T1000 (cell line): ENCODE measurements at regions not wholly inside any gene's neighbourhood (a gene's known extent, or its start where the extent isn't known, plus 50 kb on each side); places are given as distances from the start of the nearest gene placed in this dataset.
"Not testable (repeated sequence)": the region's sequence is repeated elsewhere in the genome, so short reads cannot be mapped to it uniquely, and the experiment has no call there.

Experiments
- DNase-seq: peaks from one replicate; lab custom pipeline; 2025; ENCODE audit warnings: mixed read lengths; lab: John Stamatoyannopoulos, UW

DNA sequence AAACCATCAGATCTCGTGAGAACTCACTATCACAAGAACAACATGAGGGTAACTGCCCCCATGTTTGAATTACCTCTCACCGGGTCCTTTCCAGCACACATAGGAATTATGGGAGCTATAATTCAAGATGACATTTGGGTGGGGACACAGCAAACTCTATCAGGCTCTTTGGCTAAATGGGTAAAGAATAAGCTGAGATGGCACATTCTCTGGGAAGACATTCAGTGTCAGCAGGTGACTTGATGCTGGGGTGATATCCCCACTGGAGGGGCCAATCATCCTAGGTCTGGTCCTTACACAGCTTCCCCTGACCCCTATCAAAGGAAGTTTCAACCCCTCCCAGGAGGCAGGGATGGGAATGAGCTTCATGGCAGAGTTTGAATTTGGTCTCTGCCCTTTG lies 664.0 kb upstream of the EEF2KMT start:
- DNase-seq, result no peak

DNA sequence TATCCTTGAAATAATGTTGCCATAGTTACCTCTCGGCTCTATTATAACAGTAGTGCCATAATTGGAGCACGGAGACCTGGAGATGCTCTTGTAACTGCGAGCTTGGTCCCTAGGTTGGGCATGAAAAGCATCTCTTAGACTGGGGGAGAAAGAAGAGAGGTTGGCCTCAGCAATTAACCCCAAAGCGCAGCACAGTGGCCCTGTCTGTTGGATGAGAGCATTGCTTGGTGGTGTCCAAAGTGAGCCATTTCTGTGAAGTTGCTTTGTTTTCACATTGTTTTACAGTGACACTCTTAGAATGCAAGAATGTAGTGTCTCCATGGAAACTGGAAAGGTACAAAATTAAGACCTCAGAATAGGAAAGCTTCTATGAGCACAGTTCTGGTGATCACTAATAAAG lies 660.7 kb upstream of the EEF2KMT start:
- no peak for DNase-seq

GRCh38 chr16:5756969-5757368 lies 659.4 kb upstream of the EEF2KMT start:
- no peak for DNase-seq

DNA sequence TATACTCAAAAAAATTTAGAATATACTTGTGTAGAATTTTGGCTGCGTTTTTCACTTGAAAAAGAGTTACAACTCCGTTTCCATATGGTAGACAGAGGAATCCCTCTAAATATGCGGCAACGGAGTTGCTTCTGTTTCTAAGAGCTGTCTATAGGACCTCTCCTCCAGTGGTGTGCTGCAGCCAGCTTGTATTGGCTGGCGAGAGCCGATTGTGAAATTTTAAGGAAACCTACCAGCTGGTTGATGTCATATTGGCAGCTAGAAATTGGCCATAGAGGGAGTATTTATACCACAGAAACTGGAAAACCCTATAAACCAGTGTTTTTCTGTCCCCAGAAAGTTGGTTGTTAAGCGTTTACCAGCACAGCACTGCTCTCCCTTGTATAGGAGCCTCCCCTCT lies 655.8 kb upstream of the EEF2KMT start:
- no peak for DNase-seq

DNA sequence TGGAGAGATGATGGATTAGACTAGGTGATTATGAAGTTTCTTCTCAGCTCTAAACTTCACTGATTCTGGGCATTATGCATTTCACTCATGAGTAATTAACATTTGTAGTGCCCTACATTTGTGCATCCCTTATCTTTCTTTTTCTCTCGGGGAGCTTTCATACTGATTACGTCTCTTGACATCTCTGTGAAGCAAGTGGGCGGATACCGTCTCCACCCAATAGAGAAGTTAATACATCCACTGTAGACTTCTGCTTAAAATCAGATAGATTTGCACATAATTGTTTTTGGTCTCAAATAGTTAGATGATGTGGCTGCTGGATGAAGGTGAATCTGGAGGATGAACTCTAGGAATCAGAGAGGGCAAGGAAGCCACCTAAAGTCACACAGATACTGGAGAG lies 653.6 kb upstream of the EEF2KMT start:
- no peak for DNase-seq

DNA sequence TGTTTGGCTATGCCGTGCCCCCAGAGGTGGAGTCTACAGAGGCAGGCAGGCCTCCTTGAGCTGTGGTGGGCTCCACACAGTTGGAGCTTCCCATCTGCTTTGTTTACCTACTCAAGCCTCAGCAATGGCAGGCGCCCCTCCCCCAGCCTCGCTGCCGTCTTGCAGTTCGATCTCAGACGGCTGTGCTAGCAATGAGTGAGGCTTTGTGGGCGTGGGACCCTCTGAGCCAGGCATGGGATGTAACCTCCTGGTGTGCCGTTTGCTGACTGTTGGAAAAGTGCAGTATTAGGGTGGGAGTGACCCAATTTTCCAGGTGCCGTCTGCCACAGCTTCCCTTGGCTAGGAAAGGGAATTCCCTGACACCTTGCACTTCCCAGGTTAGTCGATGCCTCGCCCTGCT lies 652.8 kb upstream of the EEF2KMT start:
- DNase-seq, result not testable (repeated sequence)

DNA sequence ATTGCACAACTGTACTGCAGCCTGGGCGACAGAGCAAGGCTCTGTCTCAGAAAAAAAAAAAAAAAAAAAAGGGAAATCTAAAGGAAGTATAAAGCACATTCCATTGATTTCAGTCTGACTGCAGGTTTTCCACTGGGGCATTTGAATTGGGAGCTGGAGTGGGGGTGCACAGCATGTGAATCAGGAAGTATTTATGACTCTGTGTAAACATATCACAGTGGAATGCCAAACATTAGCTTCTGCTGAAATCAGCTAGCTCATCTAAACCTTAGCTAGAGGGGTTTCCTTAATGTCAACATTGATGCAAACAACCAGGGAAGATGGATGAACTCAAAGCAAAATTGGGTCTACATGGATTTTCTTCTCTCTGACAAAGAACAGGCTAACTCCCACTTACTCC lies 641.0 kb upstream of the EEF2KMT start:
- DNase-seq, result no peak

DNA sequence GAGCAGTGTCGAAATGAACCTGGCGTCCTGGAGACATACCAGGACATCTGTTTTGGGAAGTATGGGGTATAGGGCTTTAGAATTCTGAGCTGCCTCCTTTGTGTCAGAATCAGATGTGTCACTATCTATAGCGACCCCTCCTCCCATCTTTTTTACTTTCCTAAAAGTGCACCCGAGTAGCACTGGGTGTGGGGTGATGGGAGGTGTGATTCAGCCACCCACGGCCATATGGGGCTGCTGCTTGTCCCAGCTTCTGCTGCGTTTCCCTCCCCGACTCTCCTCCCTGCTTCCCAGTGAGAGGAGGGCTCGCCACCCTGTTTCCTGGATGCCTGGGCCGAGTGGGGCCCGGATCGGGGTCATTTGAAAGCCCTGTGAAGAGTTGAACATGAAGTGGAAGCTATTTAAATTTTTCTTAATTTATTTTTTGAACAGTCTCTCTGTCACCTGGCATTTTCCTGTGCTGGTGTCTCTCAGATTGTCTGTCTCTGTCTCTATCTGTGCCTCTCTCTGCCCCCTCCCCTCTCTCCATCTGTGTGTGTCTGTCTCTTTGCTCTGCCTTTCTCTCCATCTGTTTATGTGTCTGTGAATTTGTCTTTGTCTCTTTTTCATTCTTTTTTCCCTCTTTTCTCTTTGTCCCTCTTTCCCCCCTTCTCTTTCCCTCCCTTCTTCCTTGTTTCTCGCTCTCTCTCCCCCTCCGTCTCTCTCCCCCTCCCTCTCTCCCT lies 638.8 kb upstream of the EEF2KMT start:
- DNase-seq, result no peak

DNA sequence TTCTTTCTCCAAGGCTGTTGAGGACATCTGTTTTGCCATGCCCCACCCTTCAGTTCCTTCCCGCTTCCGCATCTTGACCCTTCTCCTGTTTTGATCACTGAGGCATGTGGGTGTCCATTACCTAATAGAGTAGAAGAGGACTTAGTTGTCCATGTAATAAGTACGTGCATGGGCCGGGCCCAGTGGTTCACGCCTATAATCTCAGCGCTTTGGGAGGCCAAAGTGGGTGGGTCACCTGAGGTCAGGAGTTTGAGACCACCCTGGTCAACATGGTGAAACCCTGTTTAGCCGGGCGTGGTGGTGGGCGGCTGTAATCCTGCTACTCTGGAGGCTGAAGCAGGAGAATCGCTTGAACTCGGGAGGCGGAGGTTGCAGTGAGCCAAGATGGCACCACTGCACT lies 637.8 kb upstream of the EEF2KMT start:
- DNase-seq, result no peak

DNA sequence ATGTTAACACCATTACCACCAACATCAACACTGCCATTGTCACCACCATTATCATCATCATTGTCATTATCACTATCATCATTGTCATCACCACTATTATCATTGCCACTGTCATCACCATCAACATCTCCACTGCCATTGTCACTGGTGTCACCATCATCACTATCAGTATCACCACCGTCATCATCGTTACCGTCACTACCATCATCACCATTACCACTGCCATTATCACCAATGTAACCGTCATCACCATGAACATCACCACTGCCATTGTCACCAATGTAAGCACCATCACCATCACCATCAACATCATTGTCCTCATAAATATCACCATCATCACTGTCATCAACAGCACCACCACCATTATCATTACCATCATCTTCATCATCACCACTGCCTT lies 633.2 kb upstream of the EEF2KMT start:
- no peak for DNase-seq

GRCh38 chr16:5722116-5722619 lies 624.6 kb upstream of the EEF2KMT start:
- DNase-seq, result no peak

DNA sequence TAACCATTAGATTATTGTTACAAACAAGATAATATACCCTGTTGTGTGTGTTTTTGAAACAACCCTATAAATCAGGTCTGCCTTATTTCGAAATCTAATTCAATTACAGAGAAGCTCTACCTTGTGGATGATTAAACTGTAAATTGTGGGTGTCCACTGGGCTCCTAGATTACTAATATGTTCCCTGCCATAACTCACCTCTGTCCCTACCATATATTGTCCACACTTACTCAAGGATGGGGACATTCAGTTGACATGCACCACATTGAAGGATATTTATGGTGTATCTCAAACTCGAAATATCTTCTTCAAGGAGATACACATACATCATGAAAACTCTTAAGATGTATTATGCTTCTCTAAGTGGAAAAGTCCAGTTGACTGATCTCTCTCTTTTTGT lies 617.6 kb upstream of the EEF2KMT start:
- DNase-seq, result no peak

DNA sequence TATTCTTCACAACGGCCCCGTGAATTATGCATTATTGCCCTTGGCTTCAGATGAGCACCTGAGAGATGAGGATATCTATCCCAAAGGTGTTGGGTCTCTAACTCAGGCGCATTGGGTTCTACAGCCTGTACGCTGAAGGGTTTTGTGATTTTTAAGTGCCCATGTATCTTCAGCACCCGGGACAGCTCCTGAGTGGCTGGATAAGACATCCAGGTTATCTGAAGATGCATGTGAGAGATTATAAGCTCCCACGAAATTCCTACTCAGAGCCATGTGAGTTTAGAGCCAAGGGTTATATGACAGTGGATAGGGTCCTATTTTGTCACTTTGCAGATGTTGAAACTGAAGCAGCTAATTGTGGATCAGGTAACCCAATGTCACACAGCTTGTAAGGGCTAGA lies 612.3 kb upstream of the EEF2KMT start:
- DNase-seq, result no peak

DNA sequence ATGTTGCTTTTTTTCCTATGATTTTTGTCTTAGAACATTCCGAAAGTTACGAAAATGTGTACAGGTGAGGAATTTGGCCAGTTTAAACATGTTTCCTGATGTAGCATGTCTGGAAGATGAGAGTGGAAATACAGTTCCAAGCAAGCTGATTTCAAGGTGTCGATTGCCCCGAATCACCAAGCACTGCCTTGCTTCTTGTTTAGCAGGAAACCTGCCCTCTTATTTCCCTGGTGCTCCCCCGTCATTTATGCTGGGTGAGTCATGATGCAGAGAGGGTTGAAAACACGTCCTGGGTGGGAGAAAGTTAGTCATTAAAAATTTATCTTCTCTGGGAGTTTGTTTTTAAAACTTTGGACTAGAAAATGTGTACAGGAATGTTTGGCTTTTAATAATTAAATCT lies 608.6 kb upstream of the EEF2KMT start:
- DNase-seq, result no peak

DNA sequence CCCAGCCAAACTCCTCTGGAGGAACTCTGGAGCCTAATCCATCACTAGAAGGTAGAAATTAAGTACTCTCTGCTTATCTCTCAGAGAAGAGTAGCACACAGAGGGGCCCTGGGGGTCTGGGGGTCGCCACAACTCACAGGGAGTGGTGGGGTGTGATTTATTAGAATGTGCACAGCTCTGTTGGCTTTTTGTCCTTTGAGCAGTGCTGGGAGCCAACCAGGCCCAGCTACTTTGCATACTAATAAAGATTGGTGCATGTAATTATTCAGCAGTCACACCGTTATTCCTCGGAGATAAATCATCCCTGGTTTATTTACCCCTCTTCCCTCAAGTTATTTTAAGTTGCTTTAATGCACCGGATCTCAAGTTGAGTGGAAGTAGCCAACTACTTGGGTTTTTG lies 606.7 kb upstream of the EEF2KMT start:
- no peak for DNase-seq

GRCh38 chr16:5693426-5693825 lies 595.8 kb upstream of the EEF2KMT start:
- DNase-seq, result no peak

DNA sequence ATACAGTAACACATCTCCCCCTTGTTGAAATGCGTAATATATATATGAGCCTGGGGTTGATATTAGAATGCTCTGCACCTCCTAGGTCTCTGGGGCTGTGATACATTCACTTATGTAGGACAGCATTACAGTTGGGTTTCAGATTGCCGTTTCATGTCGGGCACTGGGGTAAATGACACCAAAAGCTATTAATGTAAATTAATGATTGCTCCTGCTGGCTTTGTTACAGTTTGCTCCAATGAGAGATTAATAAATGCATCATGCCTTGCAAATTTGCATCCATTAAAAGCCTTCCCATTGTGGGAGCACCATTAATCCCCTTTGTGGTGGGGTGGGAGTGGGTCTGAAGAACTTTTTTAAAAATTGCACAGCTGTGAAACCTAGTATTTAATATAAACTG lies 584.4 kb upstream of the EEF2KMT start:
- no peak for DNase-seq

GRCh38 chr16:5678371-5678770 lies 580.8 kb upstream of the EEF2KMT start:
- DNase-seq, result no peak

GRCh38 chr16:5671421-5671820 lies 573.8 kb upstream of the EEF2KMT start:
- no peak for DNase-seq

GRCh38 chr16:5670198-5670597 lies 572.6 kb upstream of the EEF2KMT start:
- no peak for DNase-seq

- DNase-seq, result no peak
Measured at GRCh38 chr16:5668553-5668952, 571.0 kb upstream of the EEF2KMT start.

GRCh38 chr16:5665834-5666233 lies 568.2 kb upstream of the EEF2KMT start:
- DNase-seq, result no peak

- no peak for DNase-seq
Measured at GRCh38 chr16:5653789-5654188, 556.2 kb upstream of the EEF2KMT start.

GRCh38 chr16:5653041-5653440 lies 555.4 kb upstream of the EEF2KMT start:
- DNase-seq, result no peak
